Stimulated activated CD4-positive, alpha-beta T cell treated with anti-CD3 and anti-CD28 coated beads, Interleukin-2, amount 100 ng/mL, for 48 hours (primary cell): ENCODE measurements at regions not wholly inside any gene's neighbourhood (a gene's known extent, or its start where the extent isn't known, plus 50 kb on each side); places are given as distances from the start of the nearest gene placed in this dataset.
"Not testable (repeated sequence)": the region's sequence is repeated elsewhere in the genome, so short reads cannot be mapped to it uniquely, and the experiment has no call there.

Experiments
- DNase-seq, 2 donors: peaks; one replicate each; pipeline ENCODE4 v3.0.0-alpha.2; 2020

DNA sequence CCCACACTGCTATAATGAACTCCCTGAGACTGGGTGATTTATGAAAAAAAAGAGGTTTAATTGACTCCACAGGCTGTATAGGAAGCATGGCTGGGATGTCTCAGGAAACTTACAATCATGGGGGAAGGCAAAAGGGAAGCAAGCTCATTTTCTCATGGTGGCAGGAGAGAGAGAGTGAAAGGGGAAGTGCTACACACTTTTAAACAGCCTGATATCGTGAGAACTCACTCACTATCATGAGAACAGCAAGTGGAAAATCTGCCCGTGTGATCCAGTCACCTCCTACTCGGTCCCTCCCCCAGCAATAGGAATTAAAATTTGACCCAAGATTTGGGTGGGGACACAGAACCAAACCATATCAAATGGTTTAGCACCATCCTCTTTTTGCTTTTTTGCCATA lies 116.6 kb upstream of the CEP162 start:
- DNase-seq: no peak

DNA sequence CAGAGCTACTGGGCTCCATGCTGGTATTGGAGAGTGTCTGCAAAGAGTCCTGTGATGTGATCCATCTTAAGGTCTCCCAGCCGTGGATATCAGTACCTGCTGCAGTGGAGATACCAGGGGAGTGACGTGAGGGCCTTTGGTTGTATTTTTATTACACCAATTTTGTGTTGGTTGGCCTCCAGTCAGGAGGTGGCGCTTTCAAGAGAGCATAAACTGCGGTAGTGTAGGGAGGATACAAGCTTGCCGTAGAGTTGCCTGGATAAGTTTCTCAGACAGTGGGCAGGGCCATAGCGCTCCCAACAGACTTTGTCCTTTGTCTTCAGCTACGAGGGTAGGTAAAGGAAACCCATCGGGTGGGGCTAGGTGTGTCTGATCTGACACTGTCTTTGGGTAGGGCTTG lies 113.0 kb upstream of the CEP162 start:
- DNase-seq: no peak

DNA sequence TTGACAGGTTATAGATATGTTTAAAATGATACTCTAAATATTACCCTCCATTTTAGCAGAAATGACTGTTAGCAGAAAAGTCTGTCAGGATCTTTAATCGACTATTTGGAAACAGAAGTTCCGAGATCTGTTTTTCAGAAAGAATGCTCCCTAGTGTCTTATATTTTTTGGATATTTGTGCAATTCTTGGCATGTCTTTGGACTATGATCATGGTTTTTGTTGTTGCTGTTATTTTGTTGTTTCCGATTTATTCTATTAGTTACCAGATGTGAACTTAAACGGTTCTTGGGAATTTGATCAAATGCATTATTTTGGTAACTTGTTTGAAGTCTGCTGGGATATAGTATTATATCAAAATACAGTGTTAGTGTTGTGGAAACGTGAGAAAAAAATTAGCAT lies 106.4 kb upstream of the CEP162 start:
- no peak for DNase-seq

DNA sequence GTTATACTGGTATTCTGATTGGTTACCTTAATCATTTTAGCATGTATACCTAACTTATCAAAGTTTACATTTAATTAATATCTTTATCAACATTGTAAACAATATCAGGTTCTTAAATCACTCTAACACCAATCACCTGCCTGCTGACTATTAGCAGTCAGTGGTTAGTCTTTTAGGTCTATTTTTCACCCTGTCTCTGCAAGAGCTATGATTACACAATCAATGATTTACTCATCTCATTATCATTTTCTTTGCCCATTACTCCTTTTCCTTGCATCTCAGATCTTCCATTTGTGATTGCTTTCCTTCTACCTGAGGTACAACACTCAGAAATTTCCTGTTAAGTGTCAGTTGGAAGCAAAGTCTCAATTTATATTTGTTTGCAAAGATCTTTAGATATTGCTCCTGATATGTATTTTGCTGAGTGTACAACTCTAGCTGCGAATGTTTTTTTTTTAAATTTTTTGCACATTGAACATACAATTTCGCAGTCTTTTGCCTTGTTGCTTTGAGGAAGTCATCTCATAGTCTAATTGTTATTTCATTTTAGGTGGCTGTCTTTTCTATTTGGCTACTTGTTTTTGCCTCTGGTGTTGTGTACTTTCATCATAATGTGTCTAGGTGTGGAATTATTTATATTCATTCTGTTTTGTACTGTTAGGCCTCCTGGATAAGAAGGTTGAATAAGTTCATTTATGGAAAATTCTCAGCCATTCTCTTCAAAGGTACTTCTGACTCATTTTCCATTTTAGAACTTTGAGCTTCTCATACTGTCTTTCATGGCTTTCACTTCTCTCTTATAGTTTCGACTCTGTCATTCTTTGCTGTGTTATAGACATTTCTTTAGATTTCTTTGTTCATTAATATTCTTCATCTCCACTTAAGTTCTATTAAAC lies 104.9 kb upstream of the CEP162 start:
- DNase-seq: no peak

DNA sequence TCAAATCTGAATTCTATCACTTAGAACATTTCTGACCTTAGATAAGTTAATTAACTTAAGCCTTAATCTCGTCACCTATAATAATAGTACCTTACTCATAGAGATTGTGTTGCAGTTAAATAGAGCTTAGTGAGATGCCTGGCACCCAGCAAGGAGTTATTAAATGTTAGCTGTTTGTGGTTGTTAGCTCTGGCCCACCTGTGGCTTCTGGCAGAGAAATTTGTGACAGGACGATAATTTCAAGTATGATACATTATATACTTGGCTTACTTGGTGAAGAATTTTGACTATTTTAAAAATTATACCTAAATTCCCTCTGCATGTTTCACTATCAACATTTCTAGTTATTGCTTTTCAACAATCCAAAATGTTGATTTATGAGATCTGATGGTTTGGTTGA lies 102.9 kb upstream of the CEP162 start:
- DNase-seq: no peak

DNA sequence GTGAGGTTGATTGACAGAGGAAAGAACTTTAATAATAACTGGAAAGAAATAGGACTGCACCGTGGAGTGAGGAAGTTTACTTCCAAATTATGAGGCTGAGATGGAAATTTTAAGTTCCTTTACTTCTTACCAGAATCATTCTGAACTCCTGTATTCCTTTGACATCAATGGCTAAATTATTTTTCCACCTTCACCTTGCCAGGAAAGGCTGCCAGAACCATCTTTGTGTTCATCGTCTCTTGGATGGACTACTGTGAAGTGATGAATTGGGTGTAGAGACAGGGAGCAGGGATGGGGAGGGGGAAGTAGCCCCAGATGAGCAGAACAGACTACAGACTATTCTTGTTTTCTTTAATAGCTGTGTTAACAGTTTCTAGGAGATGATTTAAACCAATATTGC lies 102.1 kb upstream of the CEP162 start:
- DNase-seq: no peak

DNA sequence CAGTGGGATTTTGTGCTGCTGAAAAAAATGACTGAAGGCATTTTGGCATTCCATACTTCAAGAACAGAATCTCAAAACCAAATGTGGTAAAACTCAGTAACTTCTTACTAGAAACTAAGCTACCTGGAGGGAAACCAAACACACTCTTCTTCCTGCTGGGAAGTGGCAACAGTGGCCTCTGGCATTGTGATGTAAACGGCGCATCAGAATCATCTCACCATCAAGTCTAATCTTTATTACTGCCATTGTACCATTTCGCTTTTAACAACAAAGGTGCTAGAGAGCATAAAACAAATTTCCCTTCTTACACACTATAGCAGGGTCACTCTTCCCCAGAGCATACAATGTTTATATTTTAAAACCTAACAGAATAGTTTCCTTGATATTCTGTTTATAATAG lies 101.6 kb upstream of the CEP162 start:
- DNase-seq: no peak

DNA sequence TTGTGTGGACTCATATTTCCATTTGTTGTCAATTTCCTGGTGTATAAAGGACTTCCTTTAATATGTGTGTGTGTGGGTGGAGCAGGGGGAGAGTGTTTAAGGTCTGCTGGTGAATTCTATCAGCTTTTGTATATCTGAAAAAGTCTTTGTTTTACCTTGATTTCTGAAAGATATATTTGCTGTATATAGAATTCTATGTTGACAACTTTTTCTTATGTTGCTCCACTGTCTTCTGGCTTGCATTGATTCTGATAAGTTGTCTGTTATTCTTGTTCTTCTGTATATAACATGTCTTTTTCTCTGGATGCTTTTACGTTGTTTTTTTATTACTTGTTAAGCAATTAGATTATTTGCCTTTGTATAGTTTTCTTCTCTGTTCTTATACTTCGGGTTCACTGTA lies 90.0 kb upstream of the CEP162 start:
- no peak for DNase-seq

DNA sequence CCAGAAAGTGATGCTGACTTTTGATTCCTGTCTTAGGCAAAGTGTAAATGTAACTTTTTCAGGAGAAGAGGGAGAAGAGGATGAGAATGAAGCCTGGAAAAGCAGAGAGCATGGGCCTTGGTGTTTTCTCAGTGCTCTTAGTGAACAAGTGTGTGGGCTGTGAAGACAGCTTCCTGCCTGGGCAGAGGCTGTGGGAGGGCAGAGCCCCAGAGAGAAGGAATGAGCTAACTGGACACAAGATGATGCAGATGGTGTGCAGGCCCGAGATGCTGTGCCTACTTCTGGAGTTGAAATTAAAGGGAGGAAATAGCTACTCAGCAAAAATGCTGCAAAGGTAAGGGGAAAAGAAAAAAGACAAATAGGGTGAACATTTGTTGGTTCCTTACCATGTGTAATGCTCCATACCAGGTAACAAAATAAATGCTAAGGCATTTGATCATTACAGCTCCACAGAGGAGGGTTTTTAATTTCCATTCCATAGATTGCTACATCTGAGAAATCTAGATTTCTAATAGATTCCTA lies 87.0 kb upstream of the CEP162 start:
- no peak for DNase-seq

DNA sequence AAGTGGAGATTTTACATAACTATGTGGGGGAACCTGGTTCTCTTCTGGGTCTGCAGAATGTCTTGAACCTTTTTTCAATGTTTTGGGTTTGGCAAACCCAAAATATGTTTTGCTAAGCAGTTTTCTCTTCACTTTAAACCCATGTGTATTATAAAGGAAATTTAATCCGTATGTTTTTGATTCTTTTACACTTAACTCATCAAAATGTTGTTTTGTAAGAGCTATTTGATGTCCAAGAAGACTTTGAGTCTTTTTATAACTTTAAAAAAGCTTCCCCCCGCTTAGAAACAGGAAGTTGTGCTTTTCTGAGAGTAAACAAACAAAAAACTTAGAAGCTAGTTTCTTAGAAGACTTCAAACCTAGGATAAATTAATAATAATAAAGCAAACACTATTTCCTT lies 81.9 kb upstream of the CEP162 start:
- no peak for DNase-seq

DNA sequence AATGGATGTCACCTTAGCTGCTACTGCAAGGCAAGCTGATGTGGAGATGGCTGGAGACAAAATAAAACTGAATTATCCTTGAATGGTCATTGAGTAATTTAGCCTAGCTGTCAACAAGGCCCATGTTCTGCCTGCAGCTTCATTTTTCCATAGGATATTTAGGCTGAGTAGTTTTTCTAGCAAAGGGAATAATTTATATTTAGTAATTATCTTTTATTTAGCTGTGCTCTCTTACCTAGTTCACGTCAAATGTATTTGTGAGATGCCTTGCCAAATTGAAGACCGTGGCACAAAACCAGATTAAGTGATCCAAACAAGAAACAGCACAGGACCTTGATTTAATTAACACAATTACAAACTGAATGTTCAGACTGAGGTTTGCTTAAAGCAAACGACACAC lies 77.4 kb upstream of the CEP162 start:
- DNase-seq: no peak

DNA sequence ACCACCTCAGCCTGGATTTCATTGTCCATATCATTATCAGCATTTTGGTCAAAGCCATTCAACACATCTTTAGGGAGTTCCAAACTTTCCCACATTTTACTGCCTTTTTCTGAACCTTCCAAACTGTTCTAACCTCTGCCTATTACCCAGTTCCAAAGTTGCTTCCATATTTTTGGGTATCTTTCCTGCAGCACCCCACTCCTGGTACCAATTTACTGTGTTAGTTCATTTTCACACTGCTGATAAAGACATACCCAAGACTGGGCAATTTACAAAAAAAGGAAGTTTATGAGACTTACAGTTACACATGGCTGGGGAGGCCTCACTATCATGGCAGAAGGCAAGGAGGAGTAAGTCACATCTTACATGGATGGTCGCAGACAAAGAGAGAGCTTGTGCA lies 63.6 kb upstream of the CEP162 start:
- DNase-seq: not testable (repeated sequence)

DNA sequence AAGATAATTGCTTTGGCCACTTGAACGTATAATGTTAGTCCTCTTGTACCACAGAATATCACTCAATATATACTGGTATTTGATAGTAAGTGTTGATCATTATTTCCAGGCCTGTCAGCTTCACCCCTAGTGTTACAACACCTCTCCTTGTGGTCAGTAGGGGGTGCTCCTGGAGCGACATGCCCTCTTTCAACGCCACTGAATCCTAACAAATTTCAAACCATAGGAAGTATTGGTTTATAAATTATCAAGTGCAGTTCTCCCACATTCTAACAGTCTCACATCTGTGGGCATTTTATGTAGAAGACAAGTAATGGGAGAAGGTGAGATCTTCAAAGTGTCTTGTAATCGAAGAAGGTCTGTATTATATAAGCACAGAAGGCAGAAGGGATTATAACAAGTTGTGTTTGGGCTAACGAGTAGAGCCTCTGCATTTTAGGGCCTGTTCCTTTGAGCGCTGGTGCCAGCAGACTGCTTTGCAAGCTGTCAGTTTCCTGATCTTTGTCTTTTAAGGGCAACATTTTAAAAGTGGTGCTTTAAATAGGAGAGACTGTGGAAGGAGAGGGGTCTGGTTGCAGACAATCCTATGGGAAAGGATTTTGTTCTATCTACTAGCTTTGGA lies 57.1 kb upstream of the CEP162 start:
- no peak for DNase-seq

DNA sequence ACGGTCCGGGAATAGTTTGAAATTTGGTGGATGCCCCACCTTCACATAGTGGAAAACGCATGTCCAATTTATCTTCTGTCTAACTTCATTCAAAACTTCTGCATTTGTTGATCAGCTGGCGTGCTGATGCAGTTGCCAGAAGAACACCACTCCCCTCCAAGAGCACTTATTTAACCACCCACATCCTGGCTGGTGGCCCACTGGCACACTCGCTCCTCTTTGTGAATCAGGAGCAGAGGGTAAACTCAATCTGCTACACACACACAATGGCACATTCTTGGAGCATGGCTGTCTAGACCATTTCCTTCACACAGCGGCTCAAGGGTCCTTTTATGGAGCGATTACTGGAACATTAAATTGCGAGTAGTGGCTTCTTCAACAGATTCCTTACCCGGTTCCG lies 55.1 kb upstream of the CEP162 start:
- DNase-seq: no peak

DNA sequence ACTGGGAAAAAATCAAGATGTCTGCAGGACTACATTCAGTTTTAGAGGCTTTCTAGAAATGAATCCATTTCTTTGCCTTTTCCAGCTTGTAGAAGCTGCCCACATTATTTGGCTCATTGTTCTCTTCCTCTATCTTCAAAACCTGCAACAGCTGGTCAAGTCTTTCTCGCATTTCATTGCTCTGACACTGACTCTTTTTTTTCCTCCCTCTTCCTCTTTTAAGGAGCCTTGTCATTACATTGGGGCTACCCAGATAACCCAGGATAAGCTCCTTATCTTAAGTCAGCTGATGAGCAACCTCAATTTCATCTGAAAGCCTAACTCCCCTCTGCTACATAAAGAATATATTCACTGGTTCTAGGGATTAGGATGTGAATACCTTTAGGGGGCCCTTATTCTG lies 53.2 kb upstream of the CEP162 start:
- no peak for DNase-seq

DNA sequence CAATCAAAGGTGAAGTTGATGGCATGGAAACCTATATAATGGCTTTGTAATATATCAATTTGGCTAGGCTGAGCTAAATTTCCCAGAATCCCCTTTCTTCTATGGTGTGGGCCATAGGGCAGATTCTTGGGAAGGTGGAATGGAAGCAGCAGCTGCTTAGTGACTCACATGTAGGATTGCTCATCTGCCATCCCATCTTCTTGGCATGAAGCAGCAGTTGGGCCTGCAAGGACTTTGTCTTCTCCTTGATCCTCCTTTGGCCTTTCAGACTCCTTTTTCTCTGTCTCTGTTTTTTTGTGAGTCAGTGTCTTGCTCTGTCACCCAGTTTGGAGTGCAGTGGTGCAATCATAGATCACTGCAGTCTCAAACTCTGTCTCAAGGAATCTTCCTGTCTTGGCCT lies 52.6 kb upstream of the CEP162 start:
- no peak for DNase-seq

DNA sequence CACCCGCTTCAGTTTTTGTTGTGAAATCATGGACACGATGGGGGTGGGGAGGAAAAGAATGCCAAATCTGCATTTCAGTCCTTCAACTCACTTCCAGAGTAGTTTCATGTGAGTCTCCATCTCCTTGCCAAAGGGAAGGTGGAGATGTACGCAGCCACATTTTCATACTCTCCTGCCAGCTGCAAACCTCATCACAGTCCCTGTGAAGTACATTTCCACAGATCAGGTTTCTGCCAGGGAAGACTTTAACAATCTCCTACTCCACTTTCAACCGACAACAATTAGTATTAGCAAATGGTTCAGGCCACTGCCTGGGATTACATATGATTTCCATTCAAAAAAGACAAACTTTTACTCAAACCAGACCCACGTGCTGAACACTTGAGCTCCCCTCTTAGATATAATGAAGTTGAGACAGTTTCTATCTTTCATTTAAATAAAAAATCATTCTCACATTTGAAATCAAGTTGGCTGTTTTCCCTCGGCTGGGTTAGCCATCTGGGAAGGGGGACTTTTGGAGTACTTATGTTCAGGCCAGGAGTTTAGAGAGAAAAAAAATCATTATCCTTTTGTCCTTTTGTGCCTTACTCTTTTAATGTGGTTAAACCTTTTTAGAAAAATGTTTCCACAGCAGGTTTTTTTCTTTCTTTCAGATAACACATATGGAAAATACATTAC lies 51.0 kb upstream of the CEP162 start:
- no peak for DNase-seq
